HG03354 (cell line): ENCODE measurements at regions not wholly inside any gene's neighbourhood (a gene's known extent, or its start where the extent isn't known, plus 50 kb on each side); places are given as distances from the start of the nearest gene placed in this dataset.
"Not testable (repeated sequence)": the region's sequence is repeated elsewhere in the genome, so short reads cannot be mapped to it uniquely, and the experiment has no call there.

Experiments
- ATAC-seq: cut with Tn5 transposase; IDR thresholded peaks from one replicate; pipeline ENCODE4 v1.9.1; 2021; ENCODE audit warnings: mild to moderate bottlenecking; ENCODE audit not compliant: unreplicated experiment, poor library complexity, severe bottlenecking

GRCh38 chr13:84774111-84774510 lies 891.8 kb upstream of the SLITRK1 start:
- no peak for ATAC-seq

GRCh38 chr13:84760956-84761355 lies 878.7 kb upstream of the SLITRK1 start:
- ATAC-seq, result no peak

GRCh38 chr13:84749126-84749525 lies 866.9 kb upstream of the SLITRK1 start:
- ATAC-seq, result no peak

- ATAC-seq, result no peak
These were observed 862.8 kb upstream of the SLITRK1 start for GRCh38 chr13:84745051-84745551.

- no peak for ATAC-seq
These were observed 861.9 kb upstream of the SLITRK1 start for GRCh38 chr13:84744203-84744602.

GRCh38 chr13:84741253-84741652 lies 859.0 kb upstream of the SLITRK1 start:
- ATAC-seq, result no peak

- ATAC-seq, result no peak
These were observed 856.7 kb upstream of the SLITRK1 start for GRCh38 chr13:84739021-84739420.

- ATAC-seq, result no peak
These were observed 855.4 kb upstream of the SLITRK1 start for GRCh38 chr13:84737661-84738060.

GRCh38 chr13:84730376-84730775 lies 848.1 kb upstream of the SLITRK1 start:
- no peak for ATAC-seq

GRCh38 chr13:84705982-84706710 lies 823.9 kb upstream of the SLITRK1 start:
- ATAC-seq, result no peak

- ATAC-seq, result no peak
These were observed 819.9 kb upstream of the SLITRK1 start for GRCh38 chr13:84702174-84702573.

- ATAC-seq, result not testable (repeated sequence)
These were observed 815.3 kb upstream of the SLITRK1 start for GRCh38 chr13:84697591-84697990.

GRCh38 chr13:84686973-84687372 lies 804.7 kb upstream of the SLITRK1 start:
- ATAC-seq, result no peak

- ATAC-seq, result no peak
These were observed 804.2 kb upstream of the SLITRK1 start for GRCh38 chr13:84686458-84686857.

- ATAC-seq, result no peak
These were observed 802.5 kb upstream of the SLITRK1 start for GRCh38 chr13:84684804-84685203.

GRCh38 chr13:84684048-84684662 lies 801.9 kb upstream of the SLITRK1 start:
- ATAC-seq, result no peak

GRCh38 chr13:84683448-84683847 lies 801.2 kb upstream of the SLITRK1 start:
- ATAC-seq, result no peak

- no peak for ATAC-seq
These were observed 795.6 kb upstream of the SLITRK1 start for GRCh38 chr13:84677836-84678235.

GRCh38 chr13:84672616-84673015 lies 790.3 kb upstream of the SLITRK1 start:
- ATAC-seq, result no peak

GRCh38 chr13:84670245-84670644 lies 788.0 kb upstream of the SLITRK1 start:
- ATAC-seq, result no peak

- ATAC-seq, result no peak
These were observed 786.4 kb upstream of the SLITRK1 start for GRCh38 chr13:84668637-84669036.
